GM12875 (cell line): ENCODE measurements at regions not wholly inside any gene's neighbourhood (a gene's known extent, or its start where the extent isn't known, plus 50 kb on each side); places are given as distances from the start of the nearest gene placed in this dataset.

Experiments
- H3K4me3 ChIP-seq: one replicate; pipeline ENCODE4 v1.5.1; 2011; ENCODE audit warnings: low read depth, low read length, control low read depth
- CTCF ChIP-seq: IDR thresholded peaks from 2 replicates; pipeline ENCODE4 v1.5.1; 2011; ENCODE audit warnings: low read depth, mild to moderate bottlenecking, control low read depth, inconsistent platforms, low read length, moderate library complexity, borderline replicate concordance; ENCODE audit not compliant: insufficient read depth

- no peak overlapping the region for H3K4me3 ChIP-seq
- TF ChIP-seq CTCF = no peak
These were observed 355.6 kb downstream of the DAD1 start for GRCh38 chr14:22233377-22233776.

- no peak overlapping the region for H3K4me3 ChIP-seq
- no peak for TF ChIP-seq CTCF
These were observed 356.1 kb downstream of the DAD1 start for GRCh38 chr14:22232933-22233332.

GRCh38 chr14:22232486-22232885 is 356.5 kb downstream of the DAD1 start:
- H3K4me3 ChIP-seq = no peak overlapping the region
- no peak for TF ChIP-seq CTCF

- H3K4me3 ChIP-seq = no peak overlapping the region
- no peak for TF ChIP-seq CTCF
These were observed 358.0 kb downstream of the DAD1 start for GRCh38 chr14:22231018-22231417.

GRCh38 chr14:22230517-22230916 is 358.5 kb downstream of the DAD1 start:
- no peak overlapping the region for H3K4me3 ChIP-seq
- no peak for TF ChIP-seq CTCF

GRCh38 chr14:22227084-22227483 is 361.9 kb downstream of the DAD1 start:
- no peak for TF ChIP-seq CTCF
- H3K4me3 ChIP-seq = no peak overlapping the region

- TF ChIP-seq CTCF = peak; percentile 7; the same call in 1 of the 2 replicates
- H3K4me3 ChIP-seq = no peak overlapping the region
These were observed 362.6 kb downstream of the DAD1 start for GRCh38 chr14:22226381-22226780.
